Liver (tissue), 8 donors: ENCODE measurements at regions not wholly inside any gene's neighbourhood (a gene's known extent, or its start where the extent isn't known, plus 50 kb on each side); places are given as distances from the start of the nearest gene placed in this dataset.

Experiments
- DNase-seq: peaks from one replicate; pipeline ENCODE4 v3.0.0-alpha.2; 2017; ENCODE audit warnings: low spot score
- H3K27ac ChIP-seq, 2 donors: one replicate each; pipeline ENCODE4 v1.7.0; 2013; ENCODE audit warnings: inconsistent platforms in 2 of 2, low read length in 2 of 2, control low read depth in 1 of 2, low read depth in 1 of 2, mild to moderate bottlenecking in 1 of 2
- H3K27me3 ChIP-seq, 4 donors: one replicate each; pipeline versions ENCODE4 v1.6.1 to v1.7.0; 2013; ENCODE audit warnings: low read length in 3 of 4, inconsistent platforms in 1 of 4, mild to moderate bottlenecking in 1 of 4, moderate library complexity in 1 of 4; ENCODE audit not compliant: control insufficient read depth in 4 of 4, insufficient read depth in 4 of 4
- H3K36me3 ChIP-seq, 4 donors: one replicate each; pipeline versions ENCODE4 v1.6.1 to v1.7.0; 2013; ENCODE audit warnings: low read length in 3 of 4, mild to moderate bottlenecking in 3 of 4, low read depth in 1 of 4, moderate library complexity in 1 of 4; ENCODE audit not compliant: control insufficient read depth in 4 of 4, insufficient read depth in 3 of 4
- H3K4me1 ChIP-seq, 4 donors: one replicate each; pipeline versions ENCODE4 v1.6.1 to v1.7.0; 2013; ENCODE audit warnings: low read length in 3 of 4, mild to moderate bottlenecking in 3 of 4, moderate library complexity in 1 of 4; ENCODE audit not compliant: control insufficient read depth in 4 of 4, insufficient read depth in 4 of 4
- H3K4me3 ChIP-seq, 3 donors: one replicate each; pipeline versions ENCODE4 v1.6.1 to v1.7.0; 2013; ENCODE audit warnings: low read length in 3 of 3, control low read depth in 1 of 3, low read depth in 1 of 3, mild to moderate bottlenecking in 1 of 3
- H3K9ac ChIP-seq, 2 donors: one replicate each; pipeline ENCODE4 v1.7.0; 2013; ENCODE audit warnings: low read length in 2 of 2, mild to moderate bottlenecking in 2 of 2, moderate library complexity in 2 of 2, control low read depth in 1 of 2, low read depth in 1 of 2
- H3K9me3 ChIP-seq, 4 donors: one replicate each; pipeline versions ENCODE4 v1.6.1 to v1.7.0; 2013; ENCODE audit warnings: low read length in 3 of 4; ENCODE audit not compliant: control insufficient read depth in 4 of 4
- EGR1 ChIP-seq, 2 donors: IDR thresholded peaks; 2 replicates each; pipeline ENCODE4 v1.6.1; 2016 to 2018; ENCODE audit warnings: antibody characterized with exemption in 2 of 2, low read depth in 2 of 2
- FOXA1 ChIP-seq: IDR thresholded peaks from 2 replicates; pipeline ENCODE4 v1.6.1; 2016; ENCODE audit warnings: antibody characterized with exemption
- GABPA ChIP-seq, 2 donors: IDR thresholded peaks in 1 of 2; conservative IDR thresholded peaks in 1 of 2; 2 replicates each; pipeline ENCODE4 v1.6.1; 2016; ENCODE audit warnings: antibody characterized with exemption in 2 of 2, mild to moderate bottlenecking in 1 of 2, moderate library complexity in 1 of 2
- HNF4A ChIP-seq, 2 donors: conservative IDR thresholded peaks; 2 replicates each; pipeline ENCODE4 v1.6.1; 2016; ENCODE audit warnings: antibody characterized with exemption in 2 of 2, mild to moderate bottlenecking in 2 of 2
- JUND ChIP-seq, 2 donors: IDR thresholded peaks; 2 replicates each; pipeline ENCODE4 v1.6.1; 2016; ENCODE audit warnings: antibody characterized with exemption in 2 of 2
- MAX ChIP-seq: IDR thresholded peaks from 2 replicates; pipeline ENCODE4 v1.6.1; 2016; ENCODE audit warnings: antibody characterized with exemption
- RAD21 ChIP-seq, 2 donors: IDR thresholded peaks; 2 replicates each; pipeline ENCODE4 v1.6.1; 2016; ENCODE audit warnings: antibody characterized with exemption in 2 of 2, mild to moderate bottlenecking in 2 of 2
- SP1 ChIP-seq: IDR thresholded peaks from 2 replicates; pipeline ENCODE4 v1.6.1; 2018; ENCODE audit warnings: antibody characterized with exemption, mild to moderate bottlenecking
- TAF1 ChIP-seq: conservative IDR thresholded peaks from 2 replicates; pipeline ENCODE4 v1.6.1; 2016; ENCODE audit warnings: antibody characterized with exemption, mild to moderate bottlenecking
- ZBTB33 ChIP-seq: IDR thresholded peaks from 2 replicates; pipeline ENCODE4 v1.6.1; 2016; ENCODE audit warnings: antibody characterized with exemption
- WGBS: extraction: QIAGEN DNeasy Blood & Tissue Kit; methylation state at CpG from one replicate; pipeline ENCODE4 v1.1.7; 2013; 5-methylcytosine and 5-hydroxymethylcytosine counted together
- TF ChIP-seq, protein P1 (sequence below): IDR thresholded peaks from 2 replicates; pipeline ENCODE4 v1.6.1; 2016; ENCODE audit warnings: antibody characterized with exemption
- TF ChIP-seq, protein P2 (sequence below): fragments of 150-350 bp; IDR thresholded peaks from 2 replicates; pipeline ENCODE4 v1.5.1; 2017; ENCODE audit warnings: improper control_type of control experiment, low read depth, low read length; ENCODE audit not compliant: missing input control
- donor health status: healthy.
- donor health status: healthy.
- donor health status: healthy.
- donor health status: healthy.
- donor health status: healthy.

- no peak for TF ChIP-seq RAD21 (IDR thresholded peaks at IDR 0.05)
These were observed 103.3 kb downstream of the TNFAIP3 start (continued) for GRCh38 chr6:137970368-137970767.

DNA sequence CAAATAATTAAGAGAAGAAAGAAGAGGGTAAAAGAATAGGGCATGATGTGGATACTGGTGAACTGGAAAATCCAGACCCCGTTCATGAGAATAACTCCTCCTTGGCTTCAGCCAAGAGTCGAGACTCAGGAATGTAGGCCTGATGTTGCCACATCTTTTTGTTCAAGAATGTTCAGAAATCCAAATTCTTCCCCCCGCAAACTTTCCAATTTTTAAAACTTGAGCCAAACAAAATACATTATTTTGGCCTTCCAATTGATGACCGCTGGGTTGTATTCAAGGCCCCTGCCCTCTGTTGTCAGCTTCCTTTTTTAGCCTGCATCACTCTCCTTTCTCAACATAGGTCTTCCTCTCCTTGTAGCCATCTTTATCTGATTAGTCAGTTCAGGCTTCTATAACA is 106.1 kb downstream of the TNFAIP3 start:
- WGBS: 91% methylated on average over 4 of the region's 4 CpGs
- H3K4me1 ChIP-seq: no peaks in the 10 kb centered on the region
- DNase-seq: no peak
- no peak overlapping the region for H3K4me3 ChIP-seq
- H3K9me3 ChIP-seq: no peaks in the 10 kb centered on the region
- no peak overlapping the region for H3K27ac ChIP-seq
- TF ChIP-seq JUND (IDR thresholded peaks at IDR 0.05) (no peak), GABPA (IDR thresholded peaks at IDR 0.05 in 1 of 2, conservative IDR thresholded peaks at IDR 0.05 in 1 of 2) (no peak), ZBTB33 (no peak), TAF1 (no peak)
- no peak overlapping the region for H3K9ac ChIP-seq
- no peaks in the 10 kb centered on the region for H3K36me3 ChIP-seq
- no peaks in the 10 kb centered on the region for H3K27me3 ChIP-seq

- H3K27ac ChIP-seq: no peak overlapping the region
- WGBS: 58% methylated on average over 6 of the region's 6 CpGs
These were observed 108.3 kb downstream of the TNFAIP3 start for GRCh38 chr6:137975188-137975940.

DNA sequence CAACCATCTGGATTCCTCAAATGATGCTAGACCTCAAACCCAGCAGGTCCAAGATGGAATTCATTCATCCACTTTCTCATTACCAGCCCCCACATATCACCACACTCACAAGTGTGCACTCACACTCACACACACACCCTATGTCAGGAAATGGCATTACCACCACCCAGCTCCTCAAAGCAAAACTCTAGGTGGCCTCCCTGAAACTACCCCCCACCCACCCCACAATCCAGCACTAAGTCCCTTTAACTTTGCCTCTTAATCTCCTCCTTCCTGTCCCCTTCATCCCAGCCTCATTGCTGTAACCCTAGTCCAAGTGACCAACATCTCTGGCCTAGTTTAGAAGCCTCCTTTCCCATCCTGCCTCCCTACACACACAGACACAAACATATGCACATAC is 109.4 kb downstream of the TNFAIP3 start:
- DNase-seq: no peak
- Histone ChIP-seq H3K27ac (no peak overlapping the region), H3K9me3 (no peaks in the 10 kb centered on the region), H3K4me1 (no peaks in the 10 kb centered on the region), H3K36me3 (no peaks in the 10 kb centered on the region), H3K27me3 (no peaks in the 10 kb centered on the region), H3K4me3 (no peak overlapping the region), H3K9ac (no peak overlapping the region)
- TF ChIP-seq FOXA1: no peak
- TF ChIP-seq EGR1 (IDR thresholded peaks at IDR 0.05; ENCODE audit: low read depth in 2 of 2): no peak
- TF ChIP-seq, protein P1, sequence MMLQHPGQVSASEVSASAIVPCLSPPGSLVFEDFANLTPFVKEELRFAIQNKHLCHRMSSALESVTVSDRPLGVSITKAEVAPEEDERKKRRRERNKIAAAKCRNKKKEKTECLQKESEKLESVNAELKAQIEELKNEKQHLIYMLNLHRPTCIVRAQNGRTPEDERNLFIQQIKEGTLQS: no peak
- TF ChIP-seq MAX: no peak
- TF ChIP-seq RAD21 (IDR thresholded peaks at IDR 0.05): no peak
- TF ChIP-seq ZBTB33: no peak
- no peak for TF ChIP-seq JUND (IDR thresholded peaks at IDR 0.05)
- TF ChIP-seq SP1: no peak

More at GRCh38 chr6:137975188-137975940, 108.3 kb downstream of the TNFAIP3 start:
- no peaks in the 10 kb centered on the region for H3K9me3 ChIP-seq
- H3K9ac ChIP-seq: peak overlapping the region; percentile 47 to 50
- H3K4me3 ChIP-seq: no peak overlapping the region
- no peaks in the 10 kb centered on the region for H3K4me1 ChIP-seq
- no peak for DNase-seq
- TF ChIP-seq, protein P2, sequence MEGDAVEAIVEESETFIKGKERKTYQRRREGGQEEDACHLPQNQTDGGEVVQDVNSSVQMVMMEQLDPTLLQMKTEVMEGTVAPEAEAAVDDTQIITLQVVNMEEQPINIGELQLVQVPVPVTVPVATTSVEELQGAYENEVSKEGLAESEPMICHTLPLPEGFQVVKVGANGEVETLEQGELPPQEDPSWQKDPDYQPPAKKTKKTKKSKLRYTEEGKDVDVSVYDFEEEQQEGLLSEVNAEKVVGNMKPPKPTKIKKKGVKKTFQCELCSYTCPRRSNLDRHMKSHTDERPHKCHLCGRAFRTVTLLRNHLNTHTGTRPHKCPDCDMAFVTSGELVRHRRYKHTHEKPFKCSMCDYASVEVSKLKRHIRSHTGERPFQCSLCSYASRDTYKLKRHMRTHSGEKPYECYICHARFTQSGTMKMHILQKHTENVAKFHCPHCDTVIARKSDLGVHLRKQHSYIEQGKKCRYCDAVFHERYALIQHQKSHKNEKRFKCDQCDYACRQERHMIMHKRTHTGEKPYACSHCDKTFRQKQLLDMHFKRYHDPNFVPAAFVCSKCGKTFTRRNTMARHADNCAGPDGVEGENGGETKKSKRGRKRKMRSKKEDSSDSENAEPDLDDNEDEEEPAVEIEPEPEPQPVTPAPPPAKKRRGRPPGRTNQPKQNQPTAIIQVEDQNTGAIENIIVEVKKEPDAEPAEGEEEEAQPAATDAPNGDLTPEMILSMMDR: peak; percentile 27
- TF ChIP-seq HNF4A (conservative IDR thresholded peaks at IDR 0.05): no peak
- TF ChIP-seq RAD21 (IDR thresholded peaks at IDR 0.05): peak; percentile 62 to 68
- no peaks in the 10 kb centered on the region for H3K27me3 ChIP-seq
- no peaks in the 10 kb centered on the region for H3K36me3 ChIP-seq
